NCI-H748 (cell line): ENCODE measurements at regions not wholly inside any gene's neighbourhood (a gene's known extent, or its start where the extent isn't known, plus 50 kb on each side); places are given as distances from the start of the nearest gene placed in this dataset.
"Not testable (repeated sequence)": the region's sequence is repeated elsewhere in the genome, so short reads cannot be mapped to it uniquely, and the experiment has no call there.

Source experiments
- DNase-seq: peaks from one replicate; lab custom pipeline; 2025; ENCODE audit not compliant: unreplicated experiment; lab: John Stamatoyannopoulos, UW

- no peak for DNase-seq
Measured at GRCh38 chr2:129361688-129362087, 617.8 kb upstream of the RAB6C start.

- no peak for DNase-seq
Measured at GRCh38 chr2:129366263-129366662, 613.2 kb upstream of the RAB6C start.

GRCh38 chr2:129367107-129367506 is 612.4 kb upstream of the RAB6C start:
- DNase-seq, result no peak

GRCh38 chr2:129369437-129369836 is 610.0 kb upstream of the RAB6C start:
- no peak for DNase-seq

- DNase-seq, result no peak
Measured at GRCh38 chr2:129374452-129374851, 605.0 kb upstream of the RAB6C start.

GRCh38 chr2:129375632-129376425 is 603.6 kb upstream of the RAB6C start:
- peak; percentile 1 for DNase-seq

GRCh38 chr2:129376426-129377077 is 602.9 kb upstream of the RAB6C start:
- DNase-seq, result no peak

GRCh38 chr2:129377078-129377469 is 602.4 kb upstream of the RAB6C start:
- DNase-seq, result no peak

GRCh38 chr2:129378186-129378585 is 601.3 kb upstream of the RAB6C start:
- no peak for DNase-seq

GRCh38 chr2:129379411-129379810 is 600.1 kb upstream of the RAB6C start:
- DNase-seq, result no peak

GRCh38 chr2:129381789-129382188 is 597.7 kb upstream of the RAB6C start:
- DNase-seq, result no peak

- no peak for DNase-seq
Measured at GRCh38 chr2:129388870-129389269, 590.6 kb upstream of the RAB6C start.

GRCh38 chr2:129393816-129394215 is 585.6 kb upstream of the RAB6C start:
- no peak for DNase-seq

- peak; percentile 60 for DNase-seq
Measured at GRCh38 chr2:129396980-129397599, 582.4 kb upstream of the RAB6C start.

- DNase-seq, result peak; percentile 15
Measured at GRCh38 chr2:129400826-129401225, 578.6 kb upstream of the RAB6C start.

GRCh38 chr2:129402076-129402475 is 577.4 kb upstream of the RAB6C start:
- no peak for DNase-seq

- no peak for DNase-seq
Measured at GRCh38 chr2:129404000-129404685, 575.3 kb upstream of the RAB6C start.

- DNase-seq, result no peak
Measured at GRCh38 chr2:129408570-129408969, 570.9 kb upstream of the RAB6C start.

- DNase-seq, result not testable (repeated sequence)
Measured at GRCh38 chr2:129417041-129417440, 562.4 kb upstream of the RAB6C start.

GRCh38 chr2:129422028-129422427 is 557.4 kb upstream of the RAB6C start:
- DNase-seq, result no peak

GRCh38 chr2:129428086-129428660 is 551.3 kb upstream of the RAB6C start:
- no peak for DNase-seq
